Neural cell (in vitro differentiated cells): ENCODE measurements at regions not wholly inside any gene's neighbourhood (a gene's known extent, or its start where the extent isn't known, plus 50 kb on each side); places are given as distances from the start of the nearest gene placed in this dataset.

Experiments
- EP300 ChIP-seq: fragments of 450-650 bp; conservative IDR thresholded peaks from 2 replicates; pipeline ENCODE4 v1.6.1; 2014; ENCODE audit warnings: antibody characterized with exemption, mild to moderate bottlenecking, moderate library complexity; ENCODE audit not compliant: poor library complexity, severe bottlenecking
- EZH2 ChIP-seq: fragments of 200-600, 300-800 bp; shearing (Covaris generic), sonication (generic); IDR thresholded peaks from 2 replicates; pipeline ENCODE4 v1.6.1; 2014; ENCODE audit warnings: antibody characterized with exemption, low read length, borderline replicate concordance, mild to moderate bottlenecking; ENCODE audit not compliant: insufficient read depth, poor library complexity, severe bottlenecking
- MXI1 ChIP-seq: fragments of 450-650 bp; conservative IDR thresholded peaks from 2 replicates; pipeline ENCODE4 v1.6.1; 2014; ENCODE audit warnings: antibody characterized with exemption, mild to moderate bottlenecking; ENCODE audit not compliant: poor library complexity, severe bottlenecking
- POLR2AphosphoS5 ChIP-seq: IDR thresholded peaks from 2 replicates; pipeline ENCODE4 v1.6.1; 2012
- RAD21 ChIP-seq: fragments of 450-650 bp; conservative IDR thresholded peaks from 2 replicates; pipeline ENCODE4 v1.6.1; 2014; ENCODE audit warnings: antibody characterized with exemption, mild to moderate bottlenecking, moderate library complexity
- SMC3 ChIP-seq: fragments of 450-650 bp; conservative IDR thresholded peaks from 2 replicates; pipeline ENCODE4 v1.6.1; 2014; ENCODE audit warnings: antibody characterized with exemption, mild to moderate bottlenecking, moderate library complexity; ENCODE audit not compliant: poor library complexity
- TAF1 ChIP-seq: IDR thresholded peaks from 2 replicates; pipeline ENCODE4 v1.6.1; 2012; ENCODE audit warnings: low read depth
- TF ChIP-seq, protein P1 (sequence below): fragments of 450-650 bp; IDR thresholded peaks from 2 replicates; pipeline ENCODE4 v1.5.1; 2014; ENCODE audit warnings: antibody characterized with exemption, mild to moderate bottlenecking, moderate library complexity; ENCODE audit not compliant: poor library complexity, severe bottlenecking
- TF ChIP-seq, protein P2 (sequence below): IDR thresholded peaks from 2 replicates; pipeline ENCODE4 v1.6.1; 2012; ENCODE audit warnings: borderline replicate concordance

DNA sequence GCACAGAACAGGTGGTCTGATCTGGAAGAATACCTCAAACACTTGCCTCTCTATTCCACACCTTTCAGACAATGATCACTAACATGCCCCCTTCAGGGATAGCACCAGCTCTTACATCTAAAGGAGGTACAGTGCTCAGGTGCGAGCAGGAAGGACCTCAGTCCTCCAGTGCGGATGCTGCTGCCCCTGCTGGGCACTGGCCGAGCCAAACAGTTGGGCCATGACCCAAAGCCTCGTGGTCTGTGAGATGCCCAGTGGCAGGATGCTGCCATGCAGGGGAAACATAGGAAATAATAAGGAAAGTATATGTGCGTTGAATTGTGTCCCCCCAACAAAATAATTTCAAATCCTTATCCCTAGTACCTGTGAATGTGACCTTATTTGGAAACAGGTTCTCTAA, 243.7 kb downstream of the NDUFA10 start:
- TF ChIP-seq, protein P1, sequence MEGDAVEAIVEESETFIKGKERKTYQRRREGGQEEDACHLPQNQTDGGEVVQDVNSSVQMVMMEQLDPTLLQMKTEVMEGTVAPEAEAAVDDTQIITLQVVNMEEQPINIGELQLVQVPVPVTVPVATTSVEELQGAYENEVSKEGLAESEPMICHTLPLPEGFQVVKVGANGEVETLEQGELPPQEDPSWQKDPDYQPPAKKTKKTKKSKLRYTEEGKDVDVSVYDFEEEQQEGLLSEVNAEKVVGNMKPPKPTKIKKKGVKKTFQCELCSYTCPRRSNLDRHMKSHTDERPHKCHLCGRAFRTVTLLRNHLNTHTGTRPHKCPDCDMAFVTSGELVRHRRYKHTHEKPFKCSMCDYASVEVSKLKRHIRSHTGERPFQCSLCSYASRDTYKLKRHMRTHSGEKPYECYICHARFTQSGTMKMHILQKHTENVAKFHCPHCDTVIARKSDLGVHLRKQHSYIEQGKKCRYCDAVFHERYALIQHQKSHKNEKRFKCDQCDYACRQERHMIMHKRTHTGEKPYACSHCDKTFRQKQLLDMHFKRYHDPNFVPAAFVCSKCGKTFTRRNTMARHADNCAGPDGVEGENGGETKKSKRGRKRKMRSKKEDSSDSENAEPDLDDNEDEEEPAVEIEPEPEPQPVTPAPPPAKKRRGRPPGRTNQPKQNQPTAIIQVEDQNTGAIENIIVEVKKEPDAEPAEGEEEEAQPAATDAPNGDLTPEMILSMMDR = no peak
- no peak for TF ChIP-seq POLR2AphosphoS5
- no peak for TF ChIP-seq EZH2
- TF ChIP-seq TAF1 = no peak
- TF ChIP-seq MXI1 = no peak
- TF ChIP-seq, protein P2, sequence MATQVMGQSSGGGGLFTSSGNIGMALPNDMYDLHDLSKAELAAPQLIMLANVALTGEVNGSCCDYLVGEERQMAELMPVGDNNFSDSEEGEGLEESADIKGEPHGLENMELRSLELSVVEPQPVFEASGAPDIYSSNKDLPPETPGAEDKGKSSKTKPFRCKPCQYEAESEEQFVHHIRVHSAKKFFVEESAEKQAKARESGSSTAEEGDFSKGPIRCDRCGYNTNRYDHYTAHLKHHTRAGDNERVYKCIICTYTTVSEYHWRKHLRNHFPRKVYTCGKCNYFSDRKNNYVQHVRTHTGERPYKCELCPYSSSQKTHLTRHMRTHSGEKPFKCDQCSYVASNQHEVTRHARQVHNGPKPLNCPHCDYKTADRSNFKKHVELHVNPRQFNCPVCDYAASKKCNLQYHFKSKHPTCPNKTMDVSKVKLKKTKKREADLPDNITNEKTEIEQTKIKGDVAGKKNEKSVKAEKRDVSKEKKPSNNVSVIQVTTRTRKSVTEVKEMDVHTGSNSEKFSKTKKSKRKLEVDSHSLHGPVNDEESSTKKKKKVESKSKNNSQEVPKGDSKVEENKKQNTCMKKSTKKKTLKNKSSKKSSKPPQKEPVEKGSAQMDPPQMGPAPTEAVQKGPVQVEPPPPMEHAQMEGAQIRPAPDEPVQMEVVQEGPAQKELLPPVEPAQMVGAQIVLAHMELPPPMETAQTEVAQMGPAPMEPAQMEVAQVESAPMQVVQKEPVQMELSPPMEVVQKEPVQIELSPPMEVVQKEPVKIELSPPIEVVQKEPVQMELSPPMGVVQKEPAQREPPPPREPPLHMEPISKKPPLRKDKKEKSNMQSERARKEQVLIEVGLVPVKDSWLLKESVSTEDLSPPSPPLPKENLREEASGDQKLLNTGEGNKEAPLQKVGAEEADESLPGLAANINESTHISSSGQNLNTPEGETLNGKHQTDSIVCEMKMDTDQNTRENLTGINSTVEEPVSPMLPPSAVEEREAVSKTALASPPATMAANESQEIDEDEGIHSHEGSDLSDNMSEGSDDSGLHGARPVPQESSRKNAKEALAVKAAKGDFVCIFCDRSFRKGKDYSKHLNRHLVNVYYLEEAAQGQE = no peak
- TF ChIP-seq EP300 = no peak
- TF ChIP-seq RAD21 = no peak
- TF ChIP-seq SMC3 = no peak
